Panc1 (cell line): ENCODE measurements at regions not wholly inside any gene's neighbourhood (a gene's known extent, or its start where the extent isn't known, plus 50 kb on each side); places are given as distances from the start of the nearest gene placed in this dataset.

Experiments used
- POLR2AphosphoS5 ChIP-seq: IDR thresholded peaks from 2 replicates; pipeline ENCODE4 v1.6.1; 2012; ENCODE audit warnings: mild to moderate bottlenecking, low read depth, low read length, moderate library complexity
- TCF7L2 ChIP-seq: IDR thresholded peaks from 2 replicates; pipeline ENCODE4 v1.6.1; 2011; ENCODE audit warnings: mild to moderate bottlenecking, low read depth, low read length, inconsistent platforms
- TF ChIP-seq, protein P1 (sequence below): fragments of 450-650 bp; IDR thresholded peaks from 2 replicates; pipeline ENCODE4 v1.5.1; 2017; ENCODE audit warnings: mild to moderate bottlenecking

DNA sequence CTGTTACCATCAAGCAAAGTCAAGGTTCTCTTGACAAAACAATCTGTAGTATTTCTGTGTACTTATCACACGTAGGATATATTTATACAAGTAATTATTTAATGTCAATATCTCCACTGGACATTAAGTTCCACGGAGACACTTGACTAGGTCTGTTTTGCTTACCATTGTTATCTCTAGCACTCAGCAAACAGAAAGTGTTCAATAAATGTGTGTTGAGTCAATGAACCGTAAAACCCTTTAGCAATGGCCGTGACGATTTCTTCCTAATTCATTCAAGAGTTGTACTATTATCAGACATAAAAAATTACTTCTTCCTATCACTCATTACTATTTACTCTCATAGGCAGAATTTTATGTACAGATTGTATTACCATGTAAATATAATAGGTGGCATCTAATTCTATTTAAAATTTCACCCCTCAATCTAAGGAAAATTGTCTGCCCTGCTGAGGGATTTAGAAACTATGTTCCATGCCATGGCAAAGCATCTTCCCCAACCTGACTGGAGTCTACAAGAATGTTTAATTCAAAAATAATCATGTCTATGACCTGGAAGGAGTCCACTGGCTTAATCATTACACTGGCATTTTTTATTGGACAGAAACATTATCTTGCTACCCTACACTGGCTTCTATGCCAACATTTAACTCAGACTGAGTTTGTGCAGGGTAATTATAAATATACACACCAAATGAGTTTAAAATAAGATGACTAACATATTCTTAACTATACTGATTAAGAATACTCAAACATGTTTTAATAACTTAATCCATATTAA is 301.9 kb downstream of the ZEB2 start:
- TF ChIP-seq POLR2AphosphoS5 (no peak), TCF7L2 (no peak)
- TF ChIP-seq, protein P1, sequence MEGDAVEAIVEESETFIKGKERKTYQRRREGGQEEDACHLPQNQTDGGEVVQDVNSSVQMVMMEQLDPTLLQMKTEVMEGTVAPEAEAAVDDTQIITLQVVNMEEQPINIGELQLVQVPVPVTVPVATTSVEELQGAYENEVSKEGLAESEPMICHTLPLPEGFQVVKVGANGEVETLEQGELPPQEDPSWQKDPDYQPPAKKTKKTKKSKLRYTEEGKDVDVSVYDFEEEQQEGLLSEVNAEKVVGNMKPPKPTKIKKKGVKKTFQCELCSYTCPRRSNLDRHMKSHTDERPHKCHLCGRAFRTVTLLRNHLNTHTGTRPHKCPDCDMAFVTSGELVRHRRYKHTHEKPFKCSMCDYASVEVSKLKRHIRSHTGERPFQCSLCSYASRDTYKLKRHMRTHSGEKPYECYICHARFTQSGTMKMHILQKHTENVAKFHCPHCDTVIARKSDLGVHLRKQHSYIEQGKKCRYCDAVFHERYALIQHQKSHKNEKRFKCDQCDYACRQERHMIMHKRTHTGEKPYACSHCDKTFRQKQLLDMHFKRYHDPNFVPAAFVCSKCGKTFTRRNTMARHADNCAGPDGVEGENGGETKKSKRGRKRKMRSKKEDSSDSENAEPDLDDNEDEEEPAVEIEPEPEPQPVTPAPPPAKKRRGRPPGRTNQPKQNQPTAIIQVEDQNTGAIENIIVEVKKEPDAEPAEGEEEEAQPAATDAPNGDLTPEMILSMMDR, result no peak
